GM23338 (cell line): ENCODE measurements at regions not wholly inside any gene's neighbourhood (a gene's known extent, or its start where the extent isn't known, plus 50 kb on each side); places are given as distances from the start of the nearest gene placed in this dataset.

Experiments
- ATAC-seq: fragments of 200-7000 bp; cut with Tn5 transposase; 3 replicates; pipeline ENCODE4 v1.9.1; 2020
- DNase-seq: peaks from one replicate; pipeline ENCODE4 v3.0.0-alpha.2; 2015; ENCODE audit warnings: low spot score
- H2AFZ ChIP-seq: fragments of 200-600 bp; sonication (generic); 2 replicates; pipeline ENCODE4 v1.8.0; 2016; ENCODE audit warnings: antibody characterized with exemption, mild to moderate bottlenecking, moderate library complexity
- H3F3A ChIP-seq: fragments of 200-600 bp; sonication (generic); replicated peaks from 2 replicates; pipeline ENCODE4 v1.8.0; 2017; ENCODE audit warnings: antibody characterized with exemption, mixed run types, low read depth
- H3K27ac ChIP-seq: fragments of 200-600 bp; sonication (generic); 2 replicates; pipeline ENCODE4 v1.6.1; 2016; ENCODE audit warnings: low read depth
- H3K27me3 ChIP-seq: fragments of 200-600 bp; sonication (generic); 2 replicates; pipeline ENCODE4 v1.8.0; 2016; ENCODE audit warnings: mild to moderate bottlenecking, mixed run types, moderate library complexity; ENCODE audit not compliant: insufficient read depth
- H3K36me3 ChIP-seq: fragments of 200-600 bp; sonication (generic); 2 replicates; pipeline ENCODE4 v1.8.0; 2016; ENCODE audit warnings: mild to moderate bottlenecking; ENCODE audit not compliant: insufficient read depth
- H3K4me1 ChIP-seq: fragments of 200-600 bp; sonication (generic); 2 replicates; pipeline ENCODE4 v1.8.0; 2016; ENCODE audit warnings: mild to moderate bottlenecking, moderate library complexity; ENCODE audit not compliant: insufficient read depth
- H3K4me2 ChIP-seq: fragments of 200-600 bp; sonication (generic); 2 replicates; pipeline ENCODE4 v1.7.1; 2017; ENCODE audit warnings: mixed run types
- H3K4me3 ChIP-seq: fragments of 200-600 bp; sonication (generic); 2 replicates; pipeline ENCODE4 v1.6.1; 2016; ENCODE audit warnings: mixed run types
- H3K79me2 ChIP-seq: fragments of 200-600 bp; sonication (generic); replicated peaks from 2 replicates; pipeline ENCODE4 v1.8.0; 2017; ENCODE audit warnings: mild to moderate bottlenecking; ENCODE audit not compliant: insufficient read depth
- H3K9me2 ChIP-seq: fragments of 200-600 bp; sonication (generic); 2 replicates; pipeline ENCODE4 v1.8.0; 2017; ENCODE audit not compliant: insufficient read depth
- H4K20me1 ChIP-seq: fragments of 200-600 bp; sonication (generic); replicated peaks from 2 replicates; pipeline ENCODE4 v1.8.0; 2017; ENCODE audit warnings: mild to moderate bottlenecking; ENCODE audit not compliant: insufficient read depth
- H3K27ac Mint-ChIP-seq: 2 replicates; pipeline ENCODE4 v1.8.0; 2020; ENCODE audit warnings: inconsistent platforms, mild to moderate bottlenecking, moderate library complexity, mixed read lengths
- H3K27me3 Mint-ChIP-seq: 3 replicates; pipeline ENCODE4 v1.8.0; 2022; ENCODE audit warnings: low read depth, mild to moderate bottlenecking, moderate library complexity, mixed read lengths, inconsistent platforms; ENCODE audit not compliant: insufficient read depth, poor library complexity
- H3K36me3 Mint-ChIP-seq: 3 replicates; pipeline ENCODE4 v1.8.0; 2021; ENCODE audit warnings: low read depth, mild to moderate bottlenecking, inconsistent platforms, moderate library complexity, mixed read lengths
- H3K4me1 Mint-ChIP-seq: 3 replicates; pipeline ENCODE4 v1.8.0; 2020; ENCODE audit warnings: mild to moderate bottlenecking, inconsistent platforms, mixed read lengths
- H3K4me3 Mint-ChIP-seq: 3 replicates; pipeline ENCODE4 v1.8.0; 2021; ENCODE audit warnings: moderate library complexity, mild to moderate bottlenecking, inconsistent platforms, mixed read lengths
- H3K9me3 Mint-ChIP-seq: 3 replicates; pipeline ENCODE4 v1.8.0; 2020; ENCODE audit warnings: moderate library complexity, mild to moderate bottlenecking, inconsistent platforms, mixed read lengths
- CREB1 ChIP-seq: fragments of 250-450 bp; sonication (Bioruptor Pico); IDR thresholded peaks from 2 replicates; pipeline ENCODE4 v1.5.0; 2020; ENCODE audit warnings: low read depth, mild to moderate bottlenecking, moderate library complexity
- ETS1 ChIP-seq: IDR thresholded peaks from 2 replicates; pipeline ENCODE4 v1.6.1; 2016; ENCODE audit warnings: antibody characterized with exemption
- EZH2 ChIP-seq: fragments of 200-600 bp; sonication (generic); IDR thresholded peaks from one replicate; pipeline ENCODE4 v1.8.0; 2017; ENCODE audit warnings: antibody characterized with exemption, mild to moderate bottlenecking, low read depth; ENCODE audit not compliant: unreplicated experiment
- EZH2phosphoT487 ChIP-seq: fragments of 200-600 bp; sonication (generic); IDR thresholded peaks from one replicate; pipeline ENCODE4 v1.8.1; 2018; ENCODE audit warnings: antibody characterized with exemption; ENCODE audit not compliant: unreplicated experiment
- JUNB ChIP-seq: IDR thresholded peaks from one replicate; pipeline ENCODE4 v1.6.1; 2016; ENCODE audit warnings: antibody characterized with exemption; ENCODE audit not compliant: unreplicated experiment
- NANOG ChIP-seq: IDR thresholded peaks from 2 replicates; pipeline ENCODE4 v1.6.1; 2016; ENCODE audit warnings: antibody characterized with exemption, borderline replicate concordance
- STAT1 ChIP-seq: IDR thresholded peaks from one replicate; pipeline ENCODE4 v1.6.1; 2016; ENCODE audit warnings: antibody characterized with exemption; ENCODE audit not compliant: unreplicated experiment
- ZNF114 ChIP-seq: fragments of 250-450 bp; sonication (Bioruptor Pico); IDR thresholded peaks from 2 replicates; pipeline ENCODE4 v1.5.0; 2020; ENCODE audit warnings: mild to moderate bottlenecking, moderate library complexity
- ZNF462 ChIP-seq: fragments of 250-450 bp; sonication (Bioruptor Pico); IDR thresholded peaks from 2 replicates; pipeline ENCODE4 v1.5.0; 2020; ENCODE audit warnings: mild to moderate bottlenecking, moderate library complexity

GRCh38 chr20:12111431-12112088 lies 193.9 kb downstream of the BTBD3 start (continued):
- TF ChIP-seq ZNF462 (CRISPR knock-in tag): no peak
- no peak for TF ChIP-seq EZH2
- TF ChIP-seq NANOG: no peak
- no peak for TF ChIP-seq STAT1
- no peak for TF ChIP-seq ZNF114 (CRISPR knock-in tag)
- TF ChIP-seq CREB1 (CRISPR knock-in tag): no peak
- TF ChIP-seq JUNB: no peak
- TF ChIP-seq ETS1: no peak

GRCh38 chr20:12112089-12112474 lies 194.4 kb downstream of the BTBD3 start:
- Histone ChIP-seq H3K27me3 (no peaks in the 10 kb centered on the region), H3K4me1 (no peaks in the 10 kb centered on the region), H3K4me2 (no peak overlapping the region), H3K4me3 (no peak overlapping the region), H3K27ac (no peak overlapping the region), H4K20me1 (no peaks in the 10 kb centered on the region), H3F3A (no peaks in the 10 kb centered on the region), H3K79me2 (no peaks in the 10 kb centered on the region), H3K9me2 (no peaks in the 10 kb centered on the region), H3K36me3 (no peaks in the 10 kb centered on the region), H2AFZ (no peak overlapping the region)
- ATAC-seq: no peak
- no peaks in the 10 kb centered on the region for H3K36me3 Mint-ChIP-seq
- DNase-seq: no peak
- H3K27me3 Mint-ChIP-seq: peaks cover 2% of the 10 kb centered on the region
- H3K9me3 Mint-ChIP-seq: peaks cover 1% of the 10 kb centered on the region; the same call in 1 of the 3 replicates
- 0 out of 3 replicates have a peak, but pooled peaks cover 4% of the 10 kb centered on the region for H3K4me1 Mint-ChIP-seq
- no peak overlapping the region for H3K4me3 Mint-ChIP-seq
- no peak overlapping the region; the same call in 1 of the 2 replicates for H3K27ac Mint-ChIP-seq
- TF ChIP-seq EZH2phosphoT487: no peak
